ENCODE measurements at regions not wholly inside any gene's neighbourhood (a gene's known extent, or its start where the extent isn't known, plus 50 kb on each side); places are given as distances from the start of the nearest gene placed in this dataset.

DNA sequence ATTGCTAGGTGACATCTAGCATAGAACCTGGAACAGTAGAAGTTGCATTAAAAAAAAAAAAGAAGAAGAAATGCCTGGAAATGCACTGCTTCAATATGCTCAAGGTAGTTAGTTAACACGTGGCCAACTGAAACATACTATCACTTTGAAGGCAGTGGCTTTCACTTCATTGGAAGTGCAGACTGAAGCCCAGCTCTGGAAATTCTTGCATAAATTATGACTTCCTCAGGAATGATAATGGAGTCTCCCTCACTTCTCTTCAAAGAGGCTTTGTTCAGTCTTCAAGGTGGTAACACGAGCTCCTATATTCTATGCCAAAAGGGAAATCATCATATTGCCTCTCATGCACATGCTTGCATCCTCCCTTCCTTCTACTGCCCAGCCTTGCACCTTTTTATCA lies 715.9 kb upstream of the API5 start:
- DNase-seq (ENCODE audit: low spot score): no peak

DNA sequence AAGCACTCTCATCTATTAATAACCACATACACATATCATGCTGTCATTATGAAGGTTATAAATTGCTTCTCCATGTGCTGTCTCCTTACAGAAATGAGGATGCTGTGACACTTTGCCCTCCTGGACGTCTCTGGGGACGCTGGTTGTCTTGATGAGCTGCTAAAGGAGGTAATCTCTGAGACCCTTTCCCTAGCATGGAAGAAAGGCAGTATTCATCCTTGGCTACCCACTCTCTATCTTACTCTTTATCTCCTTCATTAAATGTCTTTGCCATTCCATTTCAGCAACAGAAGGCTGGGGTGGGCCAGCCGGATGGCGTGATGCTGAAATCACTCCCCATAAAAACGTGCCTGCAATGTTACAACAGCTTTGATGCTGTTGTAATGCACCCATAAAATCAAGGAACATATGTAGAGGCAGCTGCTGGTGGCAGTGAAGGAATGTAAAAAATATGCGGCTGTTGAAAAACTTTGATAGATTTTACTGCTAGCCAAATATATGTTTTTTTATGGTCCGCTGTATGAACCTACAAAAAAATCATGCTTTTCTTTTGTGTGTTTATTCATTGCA lies 715.1 kb upstream of the API5 start:
- DNase-seq (ENCODE audit: low spot score): no peak

DNA sequence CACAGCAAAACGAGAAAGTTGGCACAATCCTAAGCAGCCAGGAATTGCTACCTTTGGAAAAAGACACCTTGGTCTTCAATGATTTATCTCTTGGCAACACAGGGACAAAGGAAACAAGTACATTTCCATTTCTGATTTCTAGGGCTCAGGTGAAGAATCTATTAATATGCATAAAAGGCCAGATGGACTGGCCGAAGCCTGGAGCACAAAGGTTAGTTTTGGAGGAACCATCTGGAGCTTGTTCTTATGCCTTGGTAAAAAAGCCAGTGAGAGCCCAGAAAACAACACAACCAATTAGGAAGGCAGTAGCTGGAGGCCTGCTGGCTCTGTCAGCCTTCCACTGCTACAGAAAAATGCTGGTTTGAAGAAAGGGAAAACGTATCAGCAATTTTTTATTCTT lies 713.5 kb upstream of the API5 start:
- no peak for DNase-seq (ENCODE audit: low spot score)

DNA sequence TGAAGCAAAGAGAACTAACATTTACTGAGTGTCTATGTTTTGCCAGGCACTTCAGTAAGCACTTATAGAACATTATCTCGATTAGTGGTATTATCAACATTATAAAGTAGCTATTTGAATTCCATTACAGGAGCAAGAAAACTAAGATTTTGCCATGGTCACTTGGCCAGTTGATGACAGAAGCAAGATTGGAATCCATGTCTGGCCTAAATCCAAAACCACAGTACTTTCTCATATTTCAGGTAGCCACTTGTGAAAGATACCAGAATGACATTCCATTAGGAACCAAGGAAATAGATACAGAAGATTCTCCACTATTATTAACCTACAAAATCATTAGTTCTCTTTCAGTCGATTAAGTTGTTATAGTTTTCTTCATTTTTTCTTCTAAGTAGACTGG lies 691.0 kb upstream of the API5 start:
- DNase-seq (ENCODE audit: low spot score): no peak

DNA sequence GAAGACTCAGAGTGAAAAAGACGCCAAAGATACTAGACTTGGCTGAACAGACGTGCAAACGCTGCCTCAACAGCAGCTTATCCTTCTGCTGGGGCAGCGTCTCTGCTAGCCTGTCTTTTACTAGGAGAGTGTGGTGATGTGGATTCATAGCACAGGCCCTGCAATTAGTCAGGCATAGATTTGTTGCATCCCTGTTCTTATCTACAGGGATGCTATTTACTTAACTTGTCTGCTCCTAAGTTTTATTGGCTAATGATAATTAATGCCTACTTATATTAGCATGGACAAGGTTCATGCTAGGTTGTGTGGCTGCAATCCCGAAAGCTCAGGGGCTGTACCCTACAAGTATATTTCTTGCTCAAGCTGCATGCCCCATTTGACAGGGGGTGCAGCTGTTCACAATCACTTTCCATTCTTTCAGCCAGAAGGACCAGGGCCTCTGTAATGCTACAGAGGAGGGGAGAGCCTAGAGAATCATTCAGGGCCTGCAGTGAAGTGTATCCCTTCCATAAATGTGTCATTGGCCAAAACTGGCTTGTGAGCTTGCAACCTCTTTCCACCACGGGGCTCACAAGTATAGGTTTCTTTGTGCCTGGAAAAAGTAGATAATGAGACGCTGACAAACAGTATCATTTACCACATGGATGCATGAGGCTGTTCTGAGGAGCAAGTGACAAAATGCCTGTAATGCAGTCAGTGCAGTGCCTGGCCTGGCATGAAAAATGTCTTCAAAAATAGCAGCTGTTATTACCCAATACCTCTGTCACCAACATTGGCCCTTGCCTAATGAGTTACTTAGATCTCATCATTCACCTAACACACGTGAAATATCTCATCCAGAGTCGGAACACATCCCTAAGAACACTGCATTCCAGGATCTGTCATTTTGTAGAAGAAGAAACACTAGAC lies 685.8 kb upstream of the API5 start:
- DNase-seq (ENCODE audit: low spot score): no peak

DNA sequence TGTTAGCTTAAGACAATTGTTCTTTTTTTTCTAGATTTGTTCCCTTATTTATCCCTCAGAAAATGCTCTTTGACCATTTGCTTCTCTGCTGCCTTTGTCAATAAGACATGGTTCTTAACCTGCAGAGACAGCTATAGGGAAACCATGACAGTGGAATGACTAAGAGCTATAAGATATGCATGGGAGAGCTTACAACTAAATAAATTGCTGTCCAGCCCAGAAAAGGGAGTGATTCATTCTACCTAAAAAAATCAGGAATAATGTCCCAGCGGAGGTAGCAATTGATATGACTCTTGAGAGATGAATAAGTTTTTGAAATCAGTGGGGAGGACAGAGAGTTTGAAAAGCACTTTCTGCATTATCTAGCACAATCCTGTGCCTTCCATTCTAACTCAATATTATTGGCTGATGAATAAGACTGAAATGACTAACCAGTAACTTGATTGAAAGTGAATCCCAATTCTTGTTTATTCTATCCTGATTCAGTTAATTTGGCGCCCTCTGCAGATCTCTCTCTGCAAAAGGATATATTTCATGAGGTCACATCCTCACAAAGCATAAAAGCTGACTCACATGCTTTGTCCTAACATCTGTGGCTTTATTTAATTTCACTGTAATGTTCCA lies 680.5 kb upstream of the API5 start:
- peak; percentile 2 for DNase-seq (ENCODE audit: low spot score)

DNA sequence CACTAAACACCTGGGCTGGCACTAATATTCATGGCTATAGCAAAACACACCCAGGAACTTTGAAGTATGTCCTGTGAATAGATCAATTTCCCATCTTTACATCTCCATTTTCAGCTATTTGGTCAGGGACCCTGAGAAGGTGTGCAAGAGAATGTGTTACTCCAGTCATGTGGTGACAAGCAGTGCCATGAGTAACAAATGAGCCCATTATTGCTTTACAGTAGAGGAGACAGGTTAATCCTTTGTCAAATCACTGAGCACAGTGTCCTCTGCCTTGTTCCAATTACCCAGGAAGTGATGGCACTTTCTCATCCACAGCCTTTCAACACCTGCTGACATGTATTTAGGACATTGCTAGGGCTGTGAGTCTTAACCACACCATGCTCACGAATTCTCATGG lies 664.8 kb upstream of the API5 start:
- no peak for DNase-seq (ENCODE audit: low spot score)

DNA sequence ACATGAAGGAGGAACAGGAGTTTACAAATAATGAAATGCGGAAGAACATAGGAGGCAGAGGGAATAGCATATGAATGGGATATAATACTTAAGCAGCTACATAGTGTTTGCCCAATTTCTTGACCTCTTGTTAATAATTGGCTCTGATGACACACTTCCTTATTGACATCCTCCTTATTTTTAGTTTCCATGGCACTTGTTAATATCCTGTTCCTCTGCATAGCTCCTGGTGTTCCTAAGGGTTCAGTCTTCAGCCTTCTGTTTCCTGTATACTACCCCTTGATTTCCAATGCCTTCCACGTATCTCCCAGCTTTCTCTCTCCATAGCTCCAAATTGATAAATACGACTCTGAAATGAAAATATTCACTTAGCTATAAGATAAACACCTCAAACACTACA lies 663.8 kb upstream of the API5 start:
- no peak for DNase-seq (ENCODE audit: low spot score)

DNA sequence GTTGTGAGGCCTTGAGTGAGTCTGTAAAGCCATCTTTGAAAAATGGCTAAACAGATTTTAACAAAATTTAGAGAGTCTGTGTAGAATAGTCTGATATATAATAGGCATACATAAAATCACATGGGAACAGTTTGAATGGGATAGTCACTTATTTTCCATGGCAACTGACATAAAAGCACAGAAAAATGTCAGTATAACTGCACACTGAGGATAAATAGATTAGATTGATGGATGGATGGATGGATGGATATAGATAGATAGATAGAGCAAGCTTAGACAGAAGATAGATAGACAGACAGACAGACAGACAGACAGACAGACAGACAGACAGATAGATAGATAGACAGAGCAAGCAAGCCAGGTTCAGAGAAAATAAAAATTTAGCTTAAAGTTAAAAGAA lies 660.2 kb upstream of the API5 start:
- DNase-seq (ENCODE audit: low spot score): no peak

DNA sequence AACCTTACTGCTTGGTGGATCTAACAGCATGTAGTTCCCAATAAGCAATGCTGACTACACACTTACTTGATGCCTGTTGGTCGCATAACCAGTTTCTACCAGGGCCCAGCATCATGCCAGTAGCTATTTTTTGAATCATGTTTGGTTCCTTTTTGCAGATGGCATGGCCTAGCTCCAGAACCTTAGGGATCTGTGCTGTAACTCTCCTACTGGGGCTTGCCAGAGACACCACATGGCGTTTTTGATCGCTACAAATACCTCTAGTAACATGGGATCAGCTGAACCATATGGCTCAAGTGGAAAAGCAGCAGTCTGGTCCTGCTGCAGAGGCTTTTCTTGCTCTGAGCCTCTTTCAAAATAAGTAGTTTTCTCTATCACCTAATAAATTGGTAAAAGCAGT lies 654.6 kb upstream of the API5 start:
- DNase-seq (ENCODE audit: low spot score): no peak

DNA sequence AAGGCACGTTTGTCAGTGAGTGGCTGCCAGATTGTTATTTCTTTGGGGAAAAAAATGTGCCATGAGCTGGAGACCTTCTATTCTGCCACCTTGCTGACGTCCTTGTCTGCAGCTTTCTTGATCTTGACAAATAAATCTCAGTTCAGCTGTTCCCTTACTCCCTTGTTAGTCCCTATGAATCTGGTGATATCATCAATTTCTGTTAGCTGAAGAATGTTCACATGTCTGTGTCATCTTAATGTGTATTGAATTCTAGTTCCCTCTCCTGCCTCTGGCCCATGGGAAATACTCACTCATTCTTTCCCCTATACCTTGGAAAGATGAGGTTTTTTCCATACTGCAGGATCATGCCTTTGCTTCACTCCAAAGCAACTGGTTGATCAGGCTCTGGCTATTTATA lies 649.9 kb upstream of the API5 start:
- no peak for DNase-seq (ENCODE audit: low spot score)

DNA sequence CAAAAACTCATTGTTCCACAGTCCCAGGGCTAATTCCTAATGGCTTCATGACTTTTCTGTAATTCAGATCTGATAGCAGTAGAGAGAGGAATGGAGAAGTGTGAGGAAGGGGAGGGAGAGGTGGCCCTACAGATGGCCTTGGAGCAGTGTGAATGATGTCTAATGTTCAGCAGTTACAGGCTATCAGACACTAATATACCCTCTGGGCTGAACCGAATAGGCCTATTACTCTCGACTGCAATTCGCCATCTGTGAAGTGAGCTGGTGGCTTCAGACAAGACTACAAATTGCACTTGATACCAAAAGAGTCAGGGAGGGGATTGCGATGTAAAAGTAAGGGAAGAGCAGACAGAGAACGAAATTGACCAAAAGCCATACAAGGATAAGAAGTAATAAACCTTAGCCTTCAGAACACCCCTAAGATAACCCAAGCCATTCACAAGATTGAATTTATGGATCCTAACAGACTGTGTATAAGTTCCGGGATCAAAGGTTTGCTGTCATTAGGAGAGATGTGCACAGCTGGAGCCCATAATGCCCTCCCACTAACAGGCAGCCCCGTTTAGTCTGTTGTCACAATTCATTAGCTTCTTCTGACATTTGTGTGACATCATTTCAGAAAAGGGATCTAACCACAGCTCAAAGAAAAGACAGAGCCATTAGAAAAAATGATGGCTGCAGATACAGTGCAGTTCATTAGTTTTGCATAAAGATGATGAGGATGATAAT lies 642.4 kb upstream of the API5 start:
- no peak for DNase-seq (ENCODE audit: low spot score)

DNA sequence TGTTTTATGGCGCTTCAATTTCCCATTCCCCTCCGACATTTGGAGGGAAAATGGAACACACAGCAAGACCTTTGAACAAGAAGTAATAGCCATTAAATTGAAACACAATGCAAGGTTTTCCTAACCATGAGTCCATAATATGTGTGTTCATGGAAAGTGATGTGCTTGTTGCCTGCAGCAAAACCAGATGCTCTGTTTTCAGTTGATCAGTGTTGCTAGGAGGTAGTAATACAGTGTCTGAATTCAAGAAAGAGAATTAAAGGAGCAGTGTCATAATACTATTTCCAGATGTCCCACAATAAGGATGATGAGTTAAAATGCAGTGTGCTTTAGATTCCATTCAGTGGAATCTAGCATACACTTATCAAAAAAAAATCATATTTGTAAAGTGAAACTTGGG lies 637.4 kb upstream of the API5 start:
- DNase-seq (ENCODE audit: low spot score): no peak

DNA sequence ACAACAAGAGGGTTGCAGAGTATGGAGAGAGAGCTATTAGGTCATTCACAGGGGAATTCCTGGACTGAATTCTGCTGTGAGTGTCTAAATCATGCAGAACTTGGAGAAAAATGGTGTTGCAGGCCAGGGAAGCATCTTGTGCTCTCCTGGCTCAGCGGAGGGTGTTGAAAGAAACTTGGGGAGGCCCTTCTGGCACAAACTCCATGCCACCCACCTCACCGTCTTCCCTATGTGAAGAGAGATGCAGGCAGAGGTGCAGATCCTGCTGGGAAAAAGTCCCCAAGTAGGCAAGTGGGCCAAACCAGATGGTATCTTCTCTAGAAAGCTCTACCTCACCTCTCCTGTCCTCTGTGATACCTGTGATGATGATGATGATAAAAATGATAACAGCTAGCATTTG lies 604.3 kb upstream of the API5 start:
- no peak for DNase-seq (ENCODE audit: low spot score)

DNA sequence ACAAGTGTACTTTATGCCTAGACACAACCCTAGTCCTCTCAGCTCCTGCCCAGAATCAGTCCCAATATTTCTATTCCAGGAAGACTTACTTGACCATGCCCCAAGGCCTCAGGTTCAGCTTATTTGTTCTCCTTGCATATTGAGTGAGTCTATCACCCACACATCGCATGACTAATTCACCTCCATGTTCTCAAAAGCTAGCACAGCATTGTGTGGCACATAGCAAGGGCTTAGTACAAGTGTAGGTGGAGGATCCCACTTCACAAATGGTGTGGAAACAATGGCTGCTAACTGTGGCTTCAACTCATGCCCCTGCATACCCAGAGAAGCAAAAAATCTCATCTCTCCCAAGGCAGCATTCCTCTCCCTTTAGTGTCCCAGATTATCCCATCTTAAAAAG lies 602.6 kb upstream of the API5 start:
- DNase-seq (ENCODE audit: low spot score): no peak

DNA sequence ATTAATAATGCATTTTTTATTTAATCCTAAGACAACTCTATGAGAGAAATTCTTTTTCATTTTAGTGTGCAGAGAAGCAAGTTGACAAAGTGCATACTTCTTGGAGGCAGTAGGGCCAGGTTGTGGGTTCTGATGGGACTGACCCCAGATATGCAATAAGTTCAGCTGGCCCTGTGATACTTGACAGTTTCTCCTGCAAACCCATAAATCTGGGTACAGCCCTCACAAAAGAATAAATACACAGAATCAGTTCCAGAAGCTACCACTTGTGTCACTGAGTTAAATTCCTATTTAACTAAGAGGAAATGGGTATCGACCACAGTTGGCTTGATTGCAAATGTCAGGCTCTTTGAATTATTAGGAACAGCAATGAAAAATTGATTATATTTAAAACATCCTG lies 598.5 kb upstream of the API5 start:
- DNase-seq (ENCODE audit: low spot score): no peak

DNA sequence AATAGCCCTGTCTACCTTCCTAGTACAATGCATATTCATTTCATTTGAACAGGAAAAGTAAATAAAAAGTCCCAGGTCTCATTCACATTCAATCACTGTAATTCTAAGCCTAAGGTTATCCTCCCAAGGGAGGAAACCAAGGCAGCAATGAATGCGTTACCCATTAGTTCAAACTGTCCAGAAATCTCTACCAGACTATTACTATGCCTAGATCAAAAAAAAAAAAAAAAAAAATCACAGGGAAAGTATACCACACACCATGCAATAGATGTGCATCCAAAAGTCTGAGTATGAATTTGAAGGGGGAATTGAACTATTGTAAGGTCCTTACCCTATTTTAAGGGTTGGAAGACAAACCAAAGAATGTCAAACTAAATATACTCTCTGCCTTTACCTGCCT lies 598.0 kb upstream of the API5 start:
- no peak for DNase-seq (ENCODE audit: low spot score)

DNA sequence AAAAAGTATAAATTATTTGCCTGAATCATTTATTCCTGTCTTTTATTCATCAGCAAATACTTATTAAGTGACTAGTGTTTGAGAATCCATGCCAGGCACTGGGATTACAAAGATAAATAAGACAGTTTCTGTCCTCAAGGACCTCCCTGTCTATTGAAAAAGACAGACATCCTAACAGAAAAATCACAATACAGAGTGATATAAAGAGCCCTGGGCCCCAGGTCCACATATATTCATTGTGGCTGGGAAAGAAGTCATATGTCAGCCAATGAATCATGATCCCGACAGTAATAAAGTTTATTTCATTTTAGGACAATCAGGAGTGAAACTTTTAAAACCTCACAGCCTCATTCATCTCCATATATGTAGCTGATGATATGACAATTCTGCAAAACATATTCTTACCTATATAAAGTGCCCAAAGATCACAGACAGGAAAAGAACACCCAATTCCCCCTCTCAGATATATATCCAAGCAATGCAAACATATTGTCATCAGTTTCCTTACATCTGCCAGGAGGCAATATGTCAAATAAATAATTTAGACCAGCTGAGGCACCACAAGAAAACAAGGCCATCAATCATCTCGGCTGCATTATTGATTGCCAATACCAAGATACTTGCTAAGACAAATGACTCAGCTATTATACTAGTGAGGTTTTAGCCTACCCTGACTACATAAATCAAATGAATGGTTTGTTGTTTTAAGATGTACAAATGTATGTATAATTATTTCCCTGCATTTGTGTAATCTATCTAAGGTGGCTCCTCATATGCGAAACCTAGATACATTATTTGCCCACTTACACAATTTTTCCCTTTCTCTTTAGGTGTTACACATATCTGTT lies 590.9 kb upstream of the API5 start:
- DNase-seq (ENCODE audit: low spot score): no peak

DNA sequence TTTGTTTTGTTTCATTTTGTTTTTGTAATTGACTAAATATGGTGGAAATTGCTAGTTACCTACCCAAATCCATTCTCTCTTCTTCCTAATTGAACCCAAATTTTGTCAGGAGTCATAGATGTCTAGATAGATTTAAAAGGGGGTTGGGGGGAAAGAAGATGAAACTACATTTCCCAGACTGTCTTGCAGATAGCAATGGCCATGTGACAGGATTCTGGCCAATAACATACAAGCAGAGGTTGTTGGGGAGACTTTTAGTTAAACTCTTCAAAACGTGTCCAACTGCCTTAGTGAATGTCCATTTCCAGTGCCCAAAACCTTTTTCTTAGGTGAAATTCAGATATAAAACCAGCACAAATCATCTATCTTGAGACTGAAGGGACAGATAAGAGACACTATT lies 583.9 kb upstream of the API5 start:
- DNase-seq (ENCODE audit: low spot score): no peak

DNA sequence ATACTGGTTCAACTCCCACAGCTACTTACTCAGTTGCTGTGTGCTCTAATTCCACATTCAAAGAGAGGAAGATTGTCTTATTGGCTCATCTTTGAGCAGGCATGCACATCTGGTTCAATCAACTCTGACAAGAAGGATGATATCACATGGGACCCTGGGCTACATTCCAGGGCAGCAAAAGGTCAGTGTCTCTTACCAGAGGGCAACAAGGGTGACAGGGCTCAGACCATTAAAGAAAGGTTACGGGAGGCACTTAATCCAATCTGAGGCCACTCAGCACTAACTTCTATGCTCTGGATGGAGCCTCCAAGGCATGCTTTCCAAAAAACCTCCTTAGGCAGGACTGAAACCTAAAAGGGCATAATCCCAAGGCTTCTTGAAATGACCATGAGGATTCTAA lies 549.4 kb upstream of the API5 start:
- DNase-seq (ENCODE audit: low spot score): no peak

DNA sequence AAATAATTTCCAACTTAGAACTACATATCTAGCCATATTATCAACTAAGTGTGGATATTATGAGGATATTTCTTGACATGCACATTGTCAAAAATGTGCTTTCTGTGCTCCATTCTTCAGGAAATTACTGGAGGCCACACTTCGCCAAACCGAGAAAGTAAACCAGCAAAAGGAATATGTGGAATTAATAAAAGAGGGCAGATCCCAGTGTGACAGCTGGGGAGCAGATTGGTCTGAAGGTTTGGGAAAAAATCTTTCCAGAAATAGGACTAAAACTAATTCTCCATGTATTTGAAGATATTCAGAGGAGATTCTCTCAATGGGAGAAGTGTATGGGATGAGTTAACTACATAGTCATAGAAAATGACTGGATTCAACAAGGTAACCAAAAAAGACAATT lies 546.9 kb upstream of the API5 start:
- DNase-seq (ENCODE audit: low spot score): no peak

DNA sequence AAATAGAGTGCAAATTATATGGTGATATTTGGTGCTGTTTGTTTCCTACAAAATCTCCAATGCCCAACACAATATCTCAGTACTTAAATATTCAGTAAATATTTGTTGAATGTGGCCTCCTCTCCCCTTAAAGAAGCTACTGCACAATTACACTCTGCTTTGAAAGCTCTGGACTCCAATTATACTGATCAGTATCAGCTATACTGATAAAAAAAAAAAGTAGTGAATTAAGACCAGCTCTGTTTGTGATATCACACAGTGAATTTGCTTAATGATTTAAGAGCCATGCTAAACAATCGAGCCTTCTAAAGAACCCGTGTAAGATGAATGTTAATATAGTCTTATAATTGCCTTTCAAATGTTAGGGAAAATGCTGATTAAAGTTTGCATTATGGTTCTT lies 543.2 kb upstream of the API5 start:
- DNase-seq (ENCODE audit: low spot score): no peak
